ENCODE measurements at regions not wholly inside any gene's neighbourhood (a gene's known extent, or its start where the extent isn't known, plus 50 kb on each side); places are given as distances from the start of the nearest gene placed in this dataset.

DNA sequence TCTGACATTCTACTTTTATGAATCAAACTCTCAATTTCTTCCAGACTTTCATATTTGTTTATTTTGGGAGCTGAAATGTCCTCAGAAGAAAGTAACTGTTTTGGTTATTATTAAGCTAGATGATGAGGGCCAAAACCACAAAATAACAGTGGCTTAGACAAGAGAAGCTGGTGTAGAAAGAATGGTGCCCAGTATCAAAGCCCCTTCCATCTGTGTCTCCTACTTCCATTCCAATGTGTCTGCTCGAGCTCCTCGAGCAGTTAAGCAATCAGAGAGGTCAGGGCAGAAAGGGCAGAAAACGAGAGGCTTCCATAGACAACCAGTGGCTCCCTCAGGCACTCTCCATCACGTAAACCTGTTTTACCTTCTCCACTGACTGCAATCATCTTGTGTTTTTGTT is 59.7 kb upstream of the MAGI1 start:
- TF ChIP-seq, protein P1, sequence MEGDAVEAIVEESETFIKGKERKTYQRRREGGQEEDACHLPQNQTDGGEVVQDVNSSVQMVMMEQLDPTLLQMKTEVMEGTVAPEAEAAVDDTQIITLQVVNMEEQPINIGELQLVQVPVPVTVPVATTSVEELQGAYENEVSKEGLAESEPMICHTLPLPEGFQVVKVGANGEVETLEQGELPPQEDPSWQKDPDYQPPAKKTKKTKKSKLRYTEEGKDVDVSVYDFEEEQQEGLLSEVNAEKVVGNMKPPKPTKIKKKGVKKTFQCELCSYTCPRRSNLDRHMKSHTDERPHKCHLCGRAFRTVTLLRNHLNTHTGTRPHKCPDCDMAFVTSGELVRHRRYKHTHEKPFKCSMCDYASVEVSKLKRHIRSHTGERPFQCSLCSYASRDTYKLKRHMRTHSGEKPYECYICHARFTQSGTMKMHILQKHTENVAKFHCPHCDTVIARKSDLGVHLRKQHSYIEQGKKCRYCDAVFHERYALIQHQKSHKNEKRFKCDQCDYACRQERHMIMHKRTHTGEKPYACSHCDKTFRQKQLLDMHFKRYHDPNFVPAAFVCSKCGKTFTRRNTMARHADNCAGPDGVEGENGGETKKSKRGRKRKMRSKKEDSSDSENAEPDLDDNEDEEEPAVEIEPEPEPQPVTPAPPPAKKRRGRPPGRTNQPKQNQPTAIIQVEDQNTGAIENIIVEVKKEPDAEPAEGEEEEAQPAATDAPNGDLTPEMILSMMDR (IDR thresholded peaks at IDR 0.05; ENCODE audit: low read depth, low read length) = no peak
- DNase-seq (ENCODE audit: low read depth in 2 of 2) = peak; percentile 21 to 71
- H3K4me3 ChIP-seq (replicated peaks in 1 of 2; ENCODE audit: low read depth in 2 of 2, low read length in 2 of 2) = no peak overlapping the region

GRCh38 chr3:66097647-66098046 is 58.9 kb upstream of the MAGI1 start:
- H3K4me3 ChIP-seq (replicated peaks in 1 of 2; ENCODE audit: low read depth in 2 of 2, low read length in 2 of 2) = no peak overlapping the region
- TF ChIP-seq, protein P1 (IDR thresholded peaks at IDR 0.05; ENCODE audit: low read depth, low read length) = no peak
- no peak for DNase-seq (ENCODE audit: low read depth in 2 of 2)

GRCh38 chr3:66095295-66096001 is 56.7 kb upstream of the MAGI1 start:
- no peak overlapping the region for H3K4me3 ChIP-seq (replicated peaks in 1 of 2; ENCODE audit: low read depth in 2 of 2, low read length in 2 of 2)
- DNase-seq (ENCODE audit: low read depth in 2 of 2) = peak in 1 of 2 donors; percentile 89
- TF ChIP-seq, protein P1 (IDR thresholded peaks at IDR 0.05; ENCODE audit: low read depth, low read length) = no peak

DNA sequence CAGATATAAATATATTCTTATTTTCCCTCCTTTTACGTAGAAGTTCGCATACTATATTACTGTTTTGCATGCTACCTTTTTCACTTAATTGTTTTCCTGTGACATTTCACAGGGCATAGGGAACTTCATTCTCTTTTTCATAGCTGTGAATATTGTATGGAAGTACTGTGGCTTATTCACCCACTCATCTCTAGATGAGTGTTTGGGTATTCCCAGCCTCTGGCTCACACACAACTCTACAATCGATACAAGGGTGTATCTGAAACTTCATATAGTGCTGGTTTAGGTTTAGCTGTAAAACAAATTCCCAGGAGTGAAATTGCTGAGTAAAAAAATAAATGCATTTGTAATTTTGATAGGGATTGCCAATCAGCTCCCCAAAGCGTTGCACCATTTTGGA is 55.3 kb upstream of the MAGI1 start:
- H3K4me3 ChIP-seq (replicated peaks in 1 of 2; ENCODE audit: low read depth in 2 of 2, low read length in 2 of 2) = no peak overlapping the region
- TF ChIP-seq, protein P1 (IDR thresholded peaks at IDR 0.05; ENCODE audit: low read depth, low read length) = no peak
- no peak for DNase-seq (ENCODE audit: low read depth in 2 of 2)

GRCh38 chr3:66092175-66092995 is 53.7 kb upstream of the MAGI1 start:
- no peak for DNase-seq (ENCODE audit: low read depth in 2 of 2)
- TF ChIP-seq, protein P1 (IDR thresholded peaks at IDR 0.05; ENCODE audit: low read depth, low read length) = no peak
- no peak overlapping the region for H3K4me3 ChIP-seq (replicated peaks in 1 of 2; ENCODE audit: low read depth in 2 of 2, low read length in 2 of 2)
